IMR-90 (cell line): ENCODE measurements at regions not wholly inside any gene's neighbourhood (a gene's known extent, or its start where the extent isn't known, plus 50 kb on each side); places are given as distances from the start of the nearest gene placed in this dataset.

ENCODE experiments used
- ATAC-seq: fragments of 200-7000 bp; cut with Tn5 transposase; 2 replicates; pipeline ENCODE4 v1.9.1; 2020; ENCODE audit warnings: low read depth, mild to moderate bottlenecking, moderate library complexity
- BruUV-seq: library from RNA; stranded (reverse); fragments of 400-500 nt; replicated peaks from 2 replicates; lab custom pipeline; 2021; lab: Mats Ljungman, UMichigan
- CTCF ChIA-PET: fragments of 300-600 bp; formaldehyde crosslinking; extraction: SDS; loops from one replicate; lab custom pipeline; 2021; ENCODE audit warnings: antibody characterized with exemption; lab: Yijun Ruan, JAX
- POLR2A ChIA-PET: fragments of 300-600 bp; sonication (Branson Sonifier 250); formaldehyde crosslinking; loops from one replicate; lab custom pipeline; 2022; ENCODE audit warnings: antibody characterized with exemption; ENCODE audit not compliant: unreplicated experiment; lab: Charles Lee
- DNase-seq: peaks from one replicate; pipeline ENCODE4 v3.0.0; 2013
- H2AFZ ChIP-seq: replicated peaks from 2 replicates; pipeline ENCODE3; 2013; ENCODE audit warnings: low read length, mild to moderate bottlenecking; ENCODE audit not compliant: poor library complexity
- H2AK5ac ChIP-seq: 2 replicates; pipeline ENCODE4 v1.6.1; 2013; ENCODE audit warnings: low read depth, low read length, inconsistent platforms
- H2AK9ac ChIP-seq: replicated peaks from 2 replicates; pipeline ENCODE3; 2013; ENCODE audit warnings: mild to moderate bottlenecking, low read depth, low read length, moderate library complexity; ENCODE audit not compliant: poor library complexity
- H2BK120ac ChIP-seq: 2 replicates; pipeline ENCODE4 v1.6.1; 2013; ENCODE audit warnings: low read depth, low read length, inconsistent platforms
- H2BK15ac ChIP-seq: 3 replicates; pipeline ENCODE4 v1.6.1; 2013; ENCODE audit warnings: low read depth, low read length, inconsistent platforms
- H2BK20ac ChIP-seq: 2 replicates; pipeline ENCODE4 v1.6.1; 2013; ENCODE audit warnings: low read depth, mild to moderate bottlenecking, inconsistent platforms, low read length, moderate library complexity
- H2BK5ac ChIP-seq: 2 replicates; pipeline ENCODE4 v1.6.1; 2013; ENCODE audit warnings: mild to moderate bottlenecking, low read depth, low read length, inconsistent platforms; ENCODE audit not compliant: poor library complexity, severe bottlenecking
- H3K14ac ChIP-seq: replicated peaks from 2 replicates; pipeline ENCODE4 v1.6.1; 2013; ENCODE audit warnings: low read depth, low read length, inconsistent platforms
- H3K18ac ChIP-seq: 2 replicates; pipeline ENCODE4 v1.6.1; 2013; ENCODE audit warnings: low read depth, low read length, control low read depth
- H3K23ac ChIP-seq: 2 replicates; pipeline ENCODE4 v1.6.1; 2013; ENCODE audit warnings: low read depth, low read length, inconsistent platforms
- H3K27ac ChIP-seq: 2 replicates; pipeline ENCODE4 v1.5.1; 2013; ENCODE audit warnings: mild to moderate bottlenecking, control low read depth, low read length; ENCODE audit not compliant: insufficient read depth
- H3K27me3 ChIP-seq: 2 replicates; pipeline ENCODE4 v1.6.1; 2013; ENCODE audit warnings: low read length; ENCODE audit not compliant: control insufficient read depth, insufficient read depth
- H3K36me3 ChIP-seq: 2 replicates; pipeline ENCODE4 v1.6.1; 2013; ENCODE audit warnings: low read length, mixed read lengths; ENCODE audit not compliant: control insufficient read depth, insufficient read depth
- H3K4ac ChIP-seq: 2 replicates; pipeline ENCODE4 v1.6.1; 2013; ENCODE audit warnings: low read depth, low read length, inconsistent platforms
- H3K4me1 ChIP-seq: 2 replicates; pipeline ENCODE4 v1.6.1; 2013; ENCODE audit warnings: low read length, mixed read lengths; ENCODE audit not compliant: control insufficient read depth, insufficient read depth
- H3K4me2 ChIP-seq: 2 replicates; pipeline ENCODE4 v1.6.1; 2013; ENCODE audit warnings: low read depth, mild to moderate bottlenecking, control low read depth, low read length, moderate library complexity
- H3K4me3 ChIP-seq: 2 replicates; pipeline ENCODE4 v1.5.1; 2013; ENCODE audit warnings: low read depth, mild to moderate bottlenecking, control low read depth, low read length, moderate library complexity; ENCODE audit not compliant: insufficient read depth
- H3K56ac ChIP-seq: 2 replicates; pipeline ENCODE4 v1.6.1; 2013; ENCODE audit warnings: low read length, inconsistent platforms; ENCODE audit not compliant: insufficient read depth; ENCODE audit errors: extremely low read depth
- H3K79me1 ChIP-seq, 2 experiments: 2 replicates each; pipeline ENCODE4 v1.6.1; 2013; ENCODE audit warnings: low read length in 2 of 2, inconsistent platforms in 1 of 2, low read depth in 1 of 2
- H3K9ac ChIP-seq: 2 replicates; pipeline ENCODE4 v1.6.1; 2013; ENCODE audit warnings: low read depth, low read length, control low read depth
- H3K9me1 ChIP-seq: 2 replicates; pipeline ENCODE4 v1.6.1; 2013; ENCODE audit warnings: low read length, inconsistent platforms; ENCODE audit not compliant: insufficient read depth
- H3K9me3 ChIP-seq: 2 replicates; pipeline ENCODE4 v1.6.1; 2013; ENCODE audit warnings: low read length; ENCODE audit not compliant: control insufficient read depth, insufficient read depth
- H4K20me1 ChIP-seq: 2 replicates; pipeline ENCODE4 v1.6.1; 2013; ENCODE audit warnings: low read length, inconsistent platforms; ENCODE audit not compliant: insufficient read depth
- H4K5ac ChIP-seq: 2 replicates; pipeline ENCODE4 v1.6.1; 2013; ENCODE audit warnings: mild to moderate bottlenecking, low read depth, low read length, control low read depth
- H4K8ac ChIP-seq, 2 experiments: 2 replicates each; pipeline ENCODE4 v1.6.1; 2013; ENCODE audit warnings: low read depth in 2 of 2, low read length in 2 of 2, control low read depth in 1 of 2, inconsistent platforms in 1 of 2
- H4K91ac ChIP-seq: 2 replicates; pipeline ENCODE4 v1.6.1; 2013; ENCODE audit warnings: low read depth, low read length, inconsistent platforms; ENCODE audit not compliant: insufficient read depth
- BHLHE40 ChIP-seq: fragments of 150-350 bp; IDR thresholded peaks from 2 replicates; pipeline ENCODE4 v1.6.1; 2016; ENCODE audit warnings: mild to moderate bottlenecking, low read depth, low read length
- CHD1 ChIP-seq: IDR thresholded peaks from 2 replicates; pipeline ENCODE4 v1.6.1; 2012; ENCODE audit warnings: low read depth, low read length, improper control_type of control experiment
- MAZ ChIP-seq: IDR thresholded peaks from 2 replicates; pipeline ENCODE4 v1.6.1; 2012; ENCODE audit warnings: low read depth, mild to moderate bottlenecking, low read length, improper control_type of control experiment, moderate library complexity, borderline replicate concordance
- RCOR1 ChIP-seq: IDR thresholded peaks from 2 replicates; pipeline ENCODE4 v1.6.1; 2012; ENCODE audit warnings: mild to moderate bottlenecking, low read length, improper control_type of control experiment; ENCODE audit not compliant: insufficient replicate concordance
- SMC3 ChIP-seq: fragments of 150-350 bp; IDR thresholded peaks from 2 replicates; pipeline ENCODE4 v1.6.1; 2016; ENCODE audit warnings: low read depth, mild to moderate bottlenecking, antibody characterized with exemption, low read length, moderate library complexity
- WGBS, 2 experiments: methylation state at CpG; one replicate each; pipeline versions ENCODE4 v1.1.5 to v1.1.7; 2013; ENCODE audit warnings: missing lambda C conversion rate in 2 of 2; ENCODE audit not compliant: insufficient read length in 1 of 2; ENCODE audit errors: extremely low coverage in 2 of 2; 5-methylcytosine and 5-hydroxymethylcytosine counted together
- dilution Hi-C: fragments of 300-500 bp; cut with HindIII; formaldehyde crosslinking; loops from one replicate; pipeline ENCODE4 v1.14.3; 2018; ENCODE audit warnings: low sequenced_read_pairs; ENCODE audit not compliant: unreplicated experiment
- in situ Hi-C: fragments of 300-500 bp; cut with MboI; formaldehyde crosslinking; loops from 3 replicates; pipeline ENCODE4 v1.14.3; 2019; ENCODE audit warnings: low sequenced_read_pairs, inconsistent platforms, mixed read lengths
- intact Hi-C: fragments of 100-400 bp; cut with micrococcal nuclease; formaldehyde crosslinking; loops from 2 replicates; pipeline ENCODE4 v1.10.0; 2022

GRCh38 chr12:91422127-91422526 lies 239.5 kb upstream of the DCN start:
- Histone ChIP-seq H4K5ac (no peak overlapping the region), H2AFZ (no peak overlapping the region), H4K20me1 (no peaks in the 10 kb centered on the region), H3K27me3 (peaks cover 4% of the 10 kb centered on the region), H3K79me1 (no peaks in the 10 kb centered on the region), H3K27ac (no peak overlapping the region), H4K91ac (no peak overlapping the region), H3K4me2 (no peak overlapping the region), H2BK5ac (no peak overlapping the region), H3K56ac (no peak overlapping the region), H3K36me3 (no peaks in the 10 kb centered on the region), H4K8ac (no peak overlapping the region), H2BK15ac (no peak overlapping the region), H3K9ac (no peak overlapping the region), H3K9me3 (no peaks in the 10 kb centered on the region), H3K14ac (no peak overlapping the region), H3K9me1 (no peaks in the 10 kb centered on the region), H3K4me1 (no peaks in the 10 kb centered on the region; the same call in 1 of the 2 replicates), H3K23ac (no peak overlapping the region), H3K18ac (no peak overlapping the region; the same call in 1 of the 2 replicates), H2BK120ac (no peak overlapping the region), H2BK20ac (no peak overlapping the region), H3K4ac (no peak overlapping the region), H2AK5ac (no peak overlapping the region), H2AK9ac (no peak overlapping the region), H3K4me3 (no peak overlapping the region)
- ChIA-PET POLR2A (no interaction called here), CTCF (interaction anchor here (1.0 kb wide), 2 partner anchors 8 to 12 kb away, joined by 3 read pairs; no protein-coding TSS in a partner anchor)
- TF ChIP-seq CHD1: no peak
- no peak for TF ChIP-seq RCOR1
- no peak for TF ChIP-seq MAZ
- TF ChIP-seq SMC3: no peak
- no peak for TF ChIP-seq BHLHE40
- in situ Hi-C loops (no loop called here), dilution Hi-C loops (no loop called here), intact Hi-C loops (no loop called here)
- no CpG with 5 or more reads among the region's 1 CpG for WGBS, 2 experiments
- BruUV-seq: no TSS peak
- ATAC-seq (no peak), DNase-seq (no peak)
